ENCODE measurements at regions not wholly inside any gene's neighbourhood (a gene's known extent, or its start where the extent isn't known, plus 50 kb on each side); places are given as distances from the start of the nearest gene placed in this dataset.

GRCh38 chr2:82731824-82732223 lies 1727.3 kb downstream of the SUCLG1 start:
- TF ChIP-seq, protein P1, sequence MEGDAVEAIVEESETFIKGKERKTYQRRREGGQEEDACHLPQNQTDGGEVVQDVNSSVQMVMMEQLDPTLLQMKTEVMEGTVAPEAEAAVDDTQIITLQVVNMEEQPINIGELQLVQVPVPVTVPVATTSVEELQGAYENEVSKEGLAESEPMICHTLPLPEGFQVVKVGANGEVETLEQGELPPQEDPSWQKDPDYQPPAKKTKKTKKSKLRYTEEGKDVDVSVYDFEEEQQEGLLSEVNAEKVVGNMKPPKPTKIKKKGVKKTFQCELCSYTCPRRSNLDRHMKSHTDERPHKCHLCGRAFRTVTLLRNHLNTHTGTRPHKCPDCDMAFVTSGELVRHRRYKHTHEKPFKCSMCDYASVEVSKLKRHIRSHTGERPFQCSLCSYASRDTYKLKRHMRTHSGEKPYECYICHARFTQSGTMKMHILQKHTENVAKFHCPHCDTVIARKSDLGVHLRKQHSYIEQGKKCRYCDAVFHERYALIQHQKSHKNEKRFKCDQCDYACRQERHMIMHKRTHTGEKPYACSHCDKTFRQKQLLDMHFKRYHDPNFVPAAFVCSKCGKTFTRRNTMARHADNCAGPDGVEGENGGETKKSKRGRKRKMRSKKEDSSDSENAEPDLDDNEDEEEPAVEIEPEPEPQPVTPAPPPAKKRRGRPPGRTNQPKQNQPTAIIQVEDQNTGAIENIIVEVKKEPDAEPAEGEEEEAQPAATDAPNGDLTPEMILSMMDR (IDR thresholded peaks at IDR 0.05; ENCODE audit: low read depth, low read length, missing control alignments), result no peak
- DNase-seq (ENCODE audit: extremely low read depth, low read depth), result no peak
- no peak overlapping the region for H3K4me3 ChIP-seq (replicated peaks; ENCODE audit: low read depth, low read length)

DNA sequence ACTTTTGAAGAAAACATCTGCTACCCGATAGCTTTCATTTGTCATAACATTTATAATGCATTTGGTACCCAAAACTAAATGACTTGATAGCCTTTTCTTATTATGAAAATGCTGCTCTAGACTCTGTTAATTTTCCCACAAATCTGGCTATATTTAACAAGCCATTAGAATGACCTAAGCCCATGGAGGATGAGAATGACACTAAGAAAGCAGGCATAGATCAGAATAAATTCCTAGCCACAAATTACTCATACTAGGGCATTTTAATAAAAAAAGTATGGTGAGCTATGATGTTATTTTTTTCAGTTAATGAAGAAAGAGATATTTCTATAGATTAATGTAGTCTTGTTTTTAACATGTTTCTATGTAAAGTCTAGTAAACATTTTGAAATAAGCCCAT lies 1728.3 kb downstream of the SUCLG1 start:
- no peak for DNase-seq (ENCODE audit: extremely low read depth, low read depth)
- TF ChIP-seq, protein P1 (IDR thresholded peaks at IDR 0.05; ENCODE audit: low read depth, low read length, missing control alignments), result no peak
- H3K4me3 ChIP-seq (replicated peaks; ENCODE audit: low read depth, low read length), result no peak overlapping the region

GRCh38 chr2:82728090-82728489 lies 1731.0 kb downstream of the SUCLG1 start:
- TF ChIP-seq, protein P1 (IDR thresholded peaks at IDR 0.05; ENCODE audit: low read depth, low read length, missing control alignments), result no peak
- DNase-seq (ENCODE audit: extremely low read depth, low read depth), result no peak
- H3K4me3 ChIP-seq (replicated peaks; ENCODE audit: low read depth, low read length), result no peak overlapping the region

DNA sequence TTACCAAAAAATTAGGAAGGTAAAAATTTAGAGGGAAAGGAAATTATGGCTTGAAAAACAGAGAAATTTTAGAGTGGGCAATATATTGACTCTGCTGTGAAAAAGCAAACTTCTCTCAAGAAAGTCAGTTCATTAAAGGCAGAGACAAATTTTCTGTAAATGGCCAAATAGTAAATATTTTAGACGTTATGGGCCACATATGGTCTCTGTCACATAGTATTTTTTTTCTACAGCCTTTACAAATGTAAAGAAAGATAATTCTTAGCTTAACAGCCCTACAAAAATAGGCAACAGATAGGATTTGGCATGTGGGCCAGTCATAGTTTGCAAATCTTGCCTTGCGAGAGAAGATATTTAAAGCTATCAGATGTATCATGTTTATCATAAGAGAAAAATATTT lies 1750.4 kb downstream of the SUCLG1 start:
- no peak overlapping the region for H3K4me3 ChIP-seq (replicated peaks; ENCODE audit: low read depth, low read length)
- DNase-seq (ENCODE audit: extremely low read depth, low read depth), result no peak
- TF ChIP-seq, protein P1 (IDR thresholded peaks at IDR 0.05; ENCODE audit: low read depth, low read length, missing control alignments), result no peak

GRCh38 chr2:82697231-82697630 lies 1761.8 kb downstream of the SUCLG1 start:
- TF ChIP-seq, protein P1 (IDR thresholded peaks at IDR 0.05; ENCODE audit: low read depth, low read length, missing control alignments), result no peak
- DNase-seq (ENCODE audit: extremely low read depth, low read depth), result no peak
- H3K4me3 ChIP-seq (replicated peaks; ENCODE audit: low read depth, low read length), result no peak overlapping the region

DNA sequence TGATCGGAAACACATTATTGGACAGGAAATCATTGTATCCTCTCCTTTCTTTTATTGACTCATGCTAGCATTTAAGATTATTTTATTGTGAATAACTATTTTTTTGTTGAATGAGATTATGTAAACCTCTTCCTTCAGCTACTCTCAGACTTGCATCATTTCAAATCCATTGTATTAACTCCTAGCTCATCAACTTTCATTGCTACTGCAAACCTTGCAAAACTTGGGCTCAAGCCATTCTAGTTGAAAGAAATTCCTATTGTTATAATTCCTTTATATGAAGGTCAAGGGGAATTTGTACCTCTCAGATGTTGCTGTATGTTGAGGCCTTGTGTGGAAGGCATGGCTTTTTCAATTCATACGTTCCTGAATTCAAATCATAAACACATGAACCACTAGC lies 1764.6 kb downstream of the SUCLG1 start:
- no peak for DNase-seq (ENCODE audit: extremely low read depth, low read depth)
- no peak overlapping the region for H3K4me3 ChIP-seq (replicated peaks; ENCODE audit: low read depth, low read length)
- TF ChIP-seq, protein P1 (IDR thresholded peaks at IDR 0.05; ENCODE audit: low read depth, low read length, missing control alignments), result no peak

DNA sequence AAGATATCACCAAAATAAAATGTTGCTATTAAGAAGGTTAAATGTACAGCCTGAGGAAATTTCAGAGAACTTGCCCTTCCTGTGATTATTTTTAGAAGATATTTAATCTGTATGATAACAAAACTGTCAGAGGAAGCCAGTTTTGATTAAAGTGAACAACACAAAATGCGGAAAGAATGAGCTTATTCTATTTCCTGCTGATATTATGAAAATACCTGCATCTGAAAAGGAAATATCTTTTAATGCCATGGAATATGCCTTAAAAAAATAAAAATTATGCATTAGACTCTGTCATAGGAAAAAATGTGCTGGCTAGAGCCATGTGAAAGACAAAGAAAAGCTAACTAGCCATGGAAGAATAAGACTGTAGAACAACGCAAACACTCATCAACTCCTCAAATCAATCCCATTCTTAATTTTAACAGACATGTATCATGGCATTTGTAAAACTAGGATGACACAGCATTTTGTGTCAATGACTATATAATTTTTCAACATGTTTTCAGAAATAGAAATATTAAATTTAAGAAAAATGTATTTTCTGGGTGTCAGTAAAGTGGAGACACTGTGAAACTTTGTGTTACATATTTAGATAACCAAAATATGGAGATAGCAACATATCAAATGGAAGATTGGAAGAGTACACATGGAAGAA lies 1768.2 kb downstream of the SUCLG1 start:
- no peak overlapping the region for H3K4me3 ChIP-seq (replicated peaks; ENCODE audit: low read depth, low read length)
- no peak for DNase-seq (ENCODE audit: extremely low read depth, low read depth)
- TF ChIP-seq, protein P1 (IDR thresholded peaks at IDR 0.05; ENCODE audit: low read depth, low read length, missing control alignments), result no peak
